ENCODE measurements at regions not wholly inside any gene's neighbourhood (a gene's known extent, or its start where the extent isn't known, plus 50 kb on each side); places are given as distances from the start of the nearest gene placed in this dataset.

GRCh38 chr16:86979984-86980553 lies 337.1 kb downstream of the C16orf95 start:
- TF ChIP-seq POLR2A (IDR thresholded peaks at IDR 0.05; ENCODE audit: low read length) (no peak), GATA1 (IDR thresholded peaks at IDR 0.05; ENCODE audit: low read depth, low read length) (no peak)

All from erythroblast (primary cell).